Activated T-helper 2 cell treated with anti-CD3 and anti-CD28 coated beads, Interferon-gamma antibody, Interleukin-2, Interleukin-4, amounts not matched to agents 10 μg/mL and 5 μg/mL and 100 μg/mL, durations not matched to agents 14 hours and 24 hours and 36 hours (primary cell): ENCODE measurements at regions not wholly inside any gene's neighbourhood (a gene's known extent, or its start where the extent isn't known, plus 50 kb on each side); places are given as distances from the start of the nearest gene placed in this dataset.
A peak's percentile ranks its signal among the peaks of the same experiment; 100 is the strongest.

Experiments used
- DNase-seq: peaks from one replicate; pipeline ENCODE4 v3.0.0; 2021; ENCODE audit warnings: low spot score
- H3K27ac Mint-ChIP-seq: one replicate; pipeline ENCODE4 v1.8.0; 2021; ENCODE audit warnings: mixed read lengths
- H3K27me3 Mint-ChIP-seq: one replicate; pipeline ENCODE4 v1.8.0; 2021; ENCODE audit warnings: low read depth, mixed read lengths
- H3K36me3 Mint-ChIP-seq: one replicate; pipeline ENCODE4 v1.8.0; 2021; ENCODE audit warnings: low read depth, mixed read lengths
- H3K4me1 Mint-ChIP-seq: one replicate; pipeline ENCODE4 v1.8.0; 2021; ENCODE audit warnings: low read depth, mixed read lengths
- H3K4me3 Mint-ChIP-seq: one replicate; pipeline ENCODE4 v1.8.0; 2021; ENCODE audit warnings: low read depth, mild to moderate bottlenecking, moderate library complexity, mixed read lengths
- H3K9me3 Mint-ChIP-seq: one replicate; pipeline ENCODE4 v1.8.0; 2021; ENCODE audit warnings: mixed read lengths
- intact Hi-C: fragments of 100-400 bp; cut with micrococcal nuclease; formaldehyde crosslinking; loops from one replicate; pipeline ENCODE4 v1.15.1; 2023

GRCh38 chr6:44642349-44642748 is 254.8 kb downstream of the CDC5L start:
- intact Hi-C loops = loop anchor here (2.0 to 10.0 kb wide), 5 partner anchors 562 to 1280 kb away; no protein-coding TSS in a partner anchor
- H3K36me3 Mint-ChIP-seq = no peaks in the 10 kb centered on the region
- no peak for DNase-seq
- H3K4me1 Mint-ChIP-seq = peaks cover 31% of the 10 kb centered on the region
- H3K27ac Mint-ChIP-seq = peak overlapping the region; percentile 91
- no peaks in the 10 kb centered on the region for H3K27me3 Mint-ChIP-seq
- no peak overlapping the region for H3K4me3 Mint-ChIP-seq
- H3K9me3 Mint-ChIP-seq = peaks cover 10% of the 10 kb centered on the region

DNA sequence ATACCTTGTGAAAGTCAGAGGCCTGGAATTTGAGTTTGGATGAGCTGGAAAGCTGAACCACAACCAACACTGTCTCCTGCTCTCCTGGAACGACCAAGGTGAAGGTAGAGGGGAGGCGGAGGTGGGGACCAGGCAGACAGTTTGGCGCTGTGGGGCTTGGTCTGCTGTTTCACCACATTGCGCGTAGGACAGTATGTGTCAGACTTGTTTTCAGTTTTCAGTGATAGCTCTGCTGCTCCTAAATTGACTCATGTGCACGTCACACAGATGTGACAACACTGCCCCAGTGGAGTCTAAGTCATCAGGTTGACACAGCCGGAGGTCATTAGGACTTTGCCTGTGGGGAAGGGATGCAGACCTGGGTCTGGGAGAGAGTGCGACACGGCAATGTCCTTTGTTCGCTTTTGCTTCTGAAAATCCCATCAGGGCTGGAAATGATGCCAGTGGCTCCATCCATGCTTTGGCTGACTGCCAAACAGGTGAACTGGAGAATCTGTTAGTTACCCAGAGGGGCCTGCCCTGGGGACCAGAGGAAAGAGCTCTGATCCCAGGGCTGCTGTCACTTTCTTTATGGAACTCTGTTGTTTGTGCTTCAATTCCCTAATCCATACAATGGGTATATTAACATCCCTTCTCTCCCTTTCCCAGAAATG is 255.5 kb downstream of the CDC5L start:
- Mint-ChIP-seq H3K4me1 (peaks cover 31% of the 10 kb centered on the region), H3K27ac (peak overlapping the region; percentile 91), H3K9me3 (peaks cover 6% of the 10 kb centered on the region), H3K4me3 (no peak overlapping the region), H3K27me3 (no peaks in the 10 kb centered on the region), H3K36me3 (no peaks in the 10 kb centered on the region)
- peak; percentile 39 for DNase-seq
- intact Hi-C loops = loop anchor here (1.0 to 10.0 kb wide), 7 partner anchors 61 to 1280 kb away; no protein-coding TSS in a partner anchor

DNA sequence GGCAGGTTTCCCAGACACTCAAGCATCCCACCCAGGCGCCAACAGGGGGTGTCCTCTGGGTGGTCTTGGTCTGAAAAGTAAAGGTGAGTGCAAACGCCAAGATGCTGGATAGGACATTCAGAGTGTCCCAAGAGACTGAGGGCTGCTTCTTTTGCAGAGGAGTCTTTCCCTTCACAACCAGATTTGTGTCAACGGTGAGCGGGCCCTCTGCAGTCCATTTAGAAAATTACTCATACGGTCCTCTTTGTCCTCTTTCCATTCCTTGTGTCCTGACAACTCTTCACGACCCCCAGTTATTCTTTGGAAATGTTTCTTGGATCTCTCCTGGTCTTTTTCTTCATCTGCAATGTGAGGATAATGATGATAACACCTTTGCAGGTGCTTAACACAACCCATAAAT is 257.8 kb downstream of the CDC5L start:
- Mint-ChIP-seq H3K9me3 (no peaks in the 10 kb centered on the region), H3K4me3 (no peak overlapping the region), H3K36me3 (peaks cover 4% of the 10 kb centered on the region), H3K27ac (no peak overlapping the region), H3K27me3 (no peaks in the 10 kb centered on the region), H3K4me1 (peaks cover 43% of the 10 kb centered on the region)
- intact Hi-C loops = loop anchor here (10.0 kb wide), 2 partner anchors 560 to 1160 kb away; no protein-coding TSS in a partner anchor
- no peak for DNase-seq

DNA sequence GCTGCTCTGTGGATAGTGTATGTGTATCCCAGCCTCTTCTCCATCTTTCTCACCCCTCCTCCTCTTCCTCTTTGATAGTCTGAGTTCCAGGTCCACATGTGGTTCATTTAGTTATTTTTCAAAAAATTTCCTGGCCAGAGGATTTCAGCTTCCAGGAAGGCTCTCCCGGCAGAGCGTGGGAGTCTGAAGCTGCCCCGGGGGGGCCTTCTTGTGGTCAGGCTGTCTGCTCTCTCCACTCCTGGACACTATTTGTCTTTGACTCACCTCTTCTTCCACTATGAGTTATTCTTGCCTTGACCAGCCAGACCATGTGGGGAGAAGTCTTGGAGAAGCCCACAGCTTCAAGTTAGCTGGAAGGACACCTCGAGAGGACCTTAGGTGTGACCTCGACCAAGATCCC is 258.8 kb downstream of the CDC5L start:
- peaks cover 35% of the 10 kb centered on the region for H3K4me1 Mint-ChIP-seq
- intact Hi-C loops = loop anchor here (10.0 kb wide), 2 partner anchors 558 to 1158 kb away; no protein-coding TSS in a partner anchor
- no peak overlapping the region for H3K4me3 Mint-ChIP-seq
- H3K27ac Mint-ChIP-seq = peak overlapping the region; percentile 25
- DNase-seq = no peak
- peaks cover 4% of the 10 kb centered on the region for H3K36me3 Mint-ChIP-seq
- H3K27me3 Mint-ChIP-seq = no peaks in the 10 kb centered on the region
- no peaks in the 10 kb centered on the region for H3K9me3 Mint-ChIP-seq

GRCh38 chr6:44649365-44650025 is 262.0 kb downstream of the CDC5L start:
- H3K4me1 Mint-ChIP-seq = peaks cover 17% of the 10 kb centered on the region
- intact Hi-C loops = loop anchor here (10.0 kb wide), 4 partner anchors 285 to 1365 kb away; partner anchors contain the start of gene CLIC5
- peaks cover 4% of the 10 kb centered on the region for H3K36me3 Mint-ChIP-seq
- no peak for DNase-seq
- H3K9me3 Mint-ChIP-seq = no peaks in the 10 kb centered on the region
- H3K27me3 Mint-ChIP-seq = no peaks in the 10 kb centered on the region
- no peak overlapping the region for H3K4me3 Mint-ChIP-seq
- no peak overlapping the region for H3K27ac Mint-ChIP-seq

DNA sequence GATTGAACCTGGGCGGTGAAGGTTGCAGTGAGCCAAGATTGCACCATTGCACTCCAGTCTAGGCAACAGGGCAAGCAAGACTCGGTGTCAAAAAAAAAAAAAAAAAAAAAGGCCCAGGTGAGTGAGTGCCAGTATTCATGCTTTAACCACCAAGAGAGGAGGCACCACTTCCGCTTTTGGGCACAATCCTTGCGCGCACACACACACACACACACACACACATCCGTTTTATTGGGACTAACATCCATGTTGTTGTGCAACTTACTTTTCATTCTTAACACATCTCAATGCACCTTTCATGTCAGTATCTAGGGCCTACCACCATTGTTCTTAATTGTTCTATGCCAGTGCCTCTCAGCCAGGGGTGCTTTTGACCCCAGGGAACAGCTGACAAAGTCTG is 263.0 kb downstream of the CDC5L start:
- intact Hi-C loops = loop anchor here (10.0 kb wide), 2 partner anchors 284 to 1364 kb away; partner anchors contain the start of gene CLIC5
- H3K4me1 Mint-ChIP-seq = peaks cover 22% of the 10 kb centered on the region
- no peaks in the 10 kb centered on the region for H3K9me3 Mint-ChIP-seq
- H3K4me3 Mint-ChIP-seq = no peak overlapping the region
- no peaks in the 10 kb centered on the region for H3K27me3 Mint-ChIP-seq
- no peak for DNase-seq
- H3K36me3 Mint-ChIP-seq = peaks cover 4% of the 10 kb centered on the region
- no peak overlapping the region for H3K27ac Mint-ChIP-seq

GRCh38 chr6:44650947-44651346 is 263.4 kb downstream of the CDC5L start:
- Mint-ChIP-seq H3K4me1 (peaks cover 24% of the 10 kb centered on the region), H3K27me3 (no peaks in the 10 kb centered on the region), H3K27ac (no peak overlapping the region), H3K36me3 (peaks cover 4% of the 10 kb centered on the region), H3K9me3 (no peaks in the 10 kb centered on the region), H3K4me3 (no peak overlapping the region)
- intact Hi-C loops = loop anchor here (10.0 kb wide), 2 partner anchors 284 to 1364 kb away; partner anchors contain the start of gene CLIC5
- no peak for DNase-seq

DNA sequence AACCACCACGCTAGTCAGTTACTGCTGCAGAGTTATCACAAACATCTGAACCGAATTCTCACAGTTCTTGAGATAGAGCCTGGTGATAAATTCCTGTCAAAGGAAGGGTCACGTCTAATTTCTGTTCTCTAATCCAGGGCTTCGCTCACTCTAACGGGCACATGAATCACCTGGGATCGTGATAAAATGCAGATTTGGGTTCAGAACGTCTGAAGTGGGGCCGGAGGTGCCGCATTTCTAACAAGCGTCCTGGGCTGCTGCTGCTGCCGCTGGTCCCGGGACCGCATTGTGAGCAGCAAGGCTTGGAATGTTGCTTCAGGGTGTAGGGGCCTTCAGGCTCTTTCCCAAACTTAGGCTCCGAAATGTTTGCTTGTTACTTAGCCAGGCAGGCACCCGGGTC is 264.1 kb downstream of the CDC5L start:
- Mint-ChIP-seq H3K9me3 (no peaks in the 10 kb centered on the region), H3K27me3 (no peaks in the 10 kb centered on the region), H3K36me3 (peaks cover 4% of the 10 kb centered on the region), H3K4me1 (peaks cover 24% of the 10 kb centered on the region), H3K4me3 (no peak overlapping the region), H3K27ac (no peak overlapping the region)
- intact Hi-C loops = loop anchor here (10.0 kb wide), 2 partner anchors 283 to 1363 kb away; partner anchors contain the start of gene CLIC5
- no peak for DNase-seq

DNA sequence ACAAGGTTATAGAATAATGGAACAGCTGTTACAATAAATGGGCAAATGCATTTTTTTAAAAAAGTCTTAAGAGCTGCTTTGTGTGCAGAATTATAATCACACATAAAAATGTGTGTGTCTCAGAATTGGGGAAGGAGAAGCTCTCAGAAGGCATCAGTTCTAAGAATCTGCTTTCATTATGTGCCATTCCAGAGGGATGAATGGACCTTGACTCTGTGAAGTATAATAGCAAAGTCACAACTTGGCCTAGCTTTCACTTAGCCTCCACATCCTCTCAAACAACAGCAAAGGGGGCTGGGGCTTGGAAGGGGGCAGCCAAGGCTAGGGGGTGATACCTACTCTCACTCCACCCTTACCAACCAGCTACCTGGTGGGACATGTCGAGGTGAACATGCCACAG is 265.0 kb downstream of the CDC5L start:
- Mint-ChIP-seq H3K27ac (no peak overlapping the region), H3K4me1 (peaks cover 24% of the 10 kb centered on the region), H3K27me3 (no peaks in the 10 kb centered on the region), H3K9me3 (no peaks in the 10 kb centered on the region), H3K36me3 (peaks cover 4% of the 10 kb centered on the region), H3K4me3 (no peak overlapping the region)
- intact Hi-C loops = loop anchor here (10.0 kb wide), 2 partner anchors 282 to 1362 kb away; partner anchors contain the start of gene CLIC5
- no peak for DNase-seq

DNA sequence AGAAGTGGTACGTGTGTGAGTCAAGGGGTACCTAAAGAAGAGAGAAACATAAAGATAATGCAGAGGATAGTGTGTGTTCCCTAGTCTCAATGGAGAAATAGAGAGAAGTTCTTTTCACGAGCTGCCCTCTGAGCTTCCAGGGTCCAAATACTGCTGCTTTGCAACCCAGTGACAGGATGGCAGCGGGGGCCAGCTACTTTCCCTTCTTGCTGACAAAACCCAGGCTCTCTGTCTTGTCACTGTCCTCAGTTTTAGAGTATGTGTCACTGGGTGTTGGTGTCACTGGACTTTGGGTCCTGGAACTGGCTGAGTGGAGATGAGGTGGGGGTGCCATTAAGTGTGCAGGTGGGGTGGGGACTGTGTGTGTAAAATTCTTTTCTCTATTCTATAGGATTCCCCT is 265.6 kb downstream of the CDC5L start:
- no peak overlapping the region for H3K4me3 Mint-ChIP-seq
- intact Hi-C loops = loop anchor here (10.0 kb wide), 2 partner anchors 282 to 1362 kb away; partner anchors contain the start of gene CLIC5
- no peak for DNase-seq
- no peak overlapping the region for H3K27ac Mint-ChIP-seq
- H3K36me3 Mint-ChIP-seq = peaks cover 4% of the 10 kb centered on the region
- H3K9me3 Mint-ChIP-seq = no peaks in the 10 kb centered on the region
- no peaks in the 10 kb centered on the region for H3K27me3 Mint-ChIP-seq
- H3K4me1 Mint-ChIP-seq = peaks cover 24% of the 10 kb centered on the region

- intact Hi-C loops = loop anchor here (2.0 to 10.0 kb wide), 3 partner anchors 281 to 1361 kb away; partner anchors contain the start of gene CLIC5
- Mint-ChIP-seq H3K36me3 (peaks cover under 1% of the 10 kb centered on the region), H3K4me1 (peaks cover 21% of the 10 kb centered on the region), H3K4me3 (no peak overlapping the region), H3K9me3 (peaks cover 6% of the 10 kb centered on the region), H3K27ac (no peak overlapping the region), H3K27me3 (no peaks in the 10 kb centered on the region)
- DNase-seq = no peak
These were observed 266.3 kb downstream of the CDC5L start for GRCh38 chr6:44653761-44654218.

- Mint-ChIP-seq H3K36me3 (no peaks in the 10 kb centered on the region), H3K27ac (peak overlapping the region; percentile 89), H3K27me3 (no peaks in the 10 kb centered on the region), H3K4me1 (peaks cover 12% of the 10 kb centered on the region), H3K9me3 (peaks cover 6% of the 10 kb centered on the region), H3K4me3 (peak overlapping the region; percentile 53)
- intact Hi-C loops = loop anchor here (1.0 to 10.0 kb wide), 5 partner anchors 279 to 1359 kb away; partner anchors contain the start of genes CLIC5 and SUPT3H
- DNase-seq = peak; percentile 55
These were observed 268.2 kb downstream of the CDC5L start for GRCh38 chr6:44655412-44656342.
